Astrocyte (in vitro differentiated cells and primary cell): ENCODE measurements at regions not wholly inside any gene's neighbourhood (a gene's known extent, or its start where the extent isn't known, plus 50 kb on each side); places are given as distances from the start of the nearest gene placed in this dataset.
"Not testable (repeated sequence)": the region's sequence is repeated elsewhere in the genome, so short reads cannot be mapped to it uniquely, and the experiment has no call there.

Experiments used
- DNase-seq: peaks from one replicate; pipeline ENCODE4 v3.0.0-alpha.2; 2010; ENCODE audit warnings: low read depth
- FAIRE-seq: peaks from 2 replicates; lab custom pipeline; 2011; peaks lifted over from hg19 to GRCh38; lab: Jason Lieb, UNC
- H2AFZ ChIP-seq: 2 replicates; pipeline ENCODE4 v1.6.0; 2012; ENCODE audit warnings: low read depth, low read length, inconsistent platforms
- H3K27ac ChIP-seq: 2 replicates; pipeline ENCODE4 v1.5.1; 2011; ENCODE audit warnings: low read depth, low read length, inconsistent platforms
- H3K27me3 ChIP-seq: 2 replicates; pipeline ENCODE4 v1.6.0; 2011; ENCODE audit warnings: low read length, inconsistent platforms; ENCODE audit not compliant: insufficient read depth
- H3K36me3 ChIP-seq: 2 replicates; pipeline ENCODE4 v1.5.1; 2011; ENCODE audit warnings: low read length, inconsistent platforms; ENCODE audit not compliant: insufficient read depth
- H3K4me1 ChIP-seq: 2 replicates; pipeline ENCODE4 v1.5.1; 2011; ENCODE audit warnings: low read length, inconsistent platforms; ENCODE audit not compliant: insufficient read depth
- H3K4me2 ChIP-seq: 2 replicates; pipeline ENCODE4 v1.6.0; 2012; ENCODE audit warnings: low read length, inconsistent platforms
- H3K4me3 ChIP-seq: 2 replicates; pipeline ENCODE4 v1.5.1; 2011; ENCODE audit warnings: low read depth, mild to moderate bottlenecking, low read length, inconsistent platforms; ENCODE audit not compliant: insufficient read depth
- H3K79me2 ChIP-seq: 2 replicates; pipeline ENCODE4 v1.6.0; 2012; ENCODE audit warnings: mild to moderate bottlenecking, low read length, inconsistent platforms; ENCODE audit not compliant: insufficient read depth
- H3K9ac ChIP-seq: 2 replicates; pipeline ENCODE4 v1.6.0; 2012; ENCODE audit warnings: mild to moderate bottlenecking, low read length, inconsistent platforms
- H3K9me3 ChIP-seq: 2 replicates; pipeline ENCODE4 v1.5.1; 2012; ENCODE audit warnings: low read depth, mild to moderate bottlenecking, low read length, inconsistent platforms; ENCODE audit not compliant: insufficient read depth
- H4K20me1 ChIP-seq: 2 replicates; pipeline ENCODE4 v1.6.0; 2012; ENCODE audit warnings: low read length, inconsistent platforms; ENCODE audit not compliant: insufficient read depth
- H3K27ac Mint-ChIP-seq: one replicate; pipeline ENCODE4 v1.8.0; 2021; ENCODE audit warnings: mild to moderate bottlenecking, mixed read lengths; ENCODE audit not compliant: unreplicated experiment
- H3K27me3 Mint-ChIP-seq: one replicate; pipeline ENCODE4 v1.8.0; 2021; ENCODE audit warnings: low read depth, mixed read lengths; ENCODE audit not compliant: unreplicated experiment
- H3K36me3 Mint-ChIP-seq: one replicate; pipeline ENCODE4 v1.8.0; 2021; ENCODE audit warnings: low read depth, mixed read lengths; ENCODE audit not compliant: unreplicated experiment
- H3K4me1 Mint-ChIP-seq: one replicate; pipeline ENCODE4 v1.8.0; 2021; ENCODE audit warnings: low read depth, mixed read lengths; ENCODE audit not compliant: unreplicated experiment
- H3K4me3 Mint-ChIP-seq: one replicate; pipeline ENCODE4 v1.8.0; 2021; ENCODE audit warnings: mild to moderate bottlenecking, moderate library complexity, mixed read lengths; ENCODE audit not compliant: unreplicated experiment
- H3K9me3 Mint-ChIP-seq: one replicate; pipeline ENCODE4 v1.8.0; 2021; ENCODE audit warnings: mild to moderate bottlenecking, mixed read lengths; ENCODE audit not compliant: unreplicated experiment
- EZH2 ChIP-seq: IDR thresholded peaks from 2 replicates; pipeline ENCODE4 v1.6.1; 2012; ENCODE audit warnings: mild to moderate bottlenecking, low read length, inconsistent platforms; ENCODE audit not compliant: insufficient read depth
- TF ChIP-seq, protein P1 (sequence below): IDR thresholded peaks from 2 replicates; pipeline ENCODE4 v1.5.1; 2011; ENCODE audit warnings: low read depth, mild to moderate bottlenecking, inconsistent platforms, low read length, moderate library complexity; ENCODE audit not compliant: insufficient read depth

DNA sequence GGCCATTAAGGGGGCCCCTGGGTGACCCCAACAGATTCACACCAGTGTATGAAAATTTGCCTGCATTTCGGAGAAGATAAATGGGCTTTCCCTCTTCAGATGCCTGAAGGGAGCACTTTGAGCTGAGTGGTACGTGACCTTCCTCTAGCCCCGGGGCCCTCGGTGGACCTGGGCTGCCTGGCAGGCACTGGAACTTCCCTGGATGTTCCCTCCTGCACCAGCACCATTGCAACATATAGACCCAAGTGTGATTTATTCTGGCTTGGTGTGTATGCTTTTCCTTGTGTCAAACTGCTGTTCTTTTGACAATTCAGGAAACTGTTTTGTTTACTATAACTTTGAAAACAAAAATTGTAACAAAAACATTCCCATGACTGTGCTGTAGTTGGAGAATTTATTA, 93.8 kb downstream of the TNFRSF13B start:
- Histone ChIP-seq H3K4me2 (no peak overlapping the region), H3K4me1 (no peaks in the 10 kb centered on the region), H3K27me3 (no peaks in the 10 kb centered on the region), H4K20me1 (no peaks in the 10 kb centered on the region), H3K79me2 (no peaks in the 10 kb centered on the region), H2AFZ (no peak overlapping the region), H3K36me3 (no peaks in the 10 kb centered on the region), H3K9me3 (no peaks in the 10 kb centered on the region), H3K27ac (no peak overlapping the region), H3K9ac (no peak overlapping the region), H3K4me3 (no peak overlapping the region)
- H3K27me3 Mint-ChIP-seq: peaks cover 21% of the 10 kb centered on the region
- DNase-seq: no peak
- peak overlapping the region; percentile 12 for H3K27ac Mint-ChIP-seq
- FAIRE-seq: no peak
- TF ChIP-seq, protein P1, sequence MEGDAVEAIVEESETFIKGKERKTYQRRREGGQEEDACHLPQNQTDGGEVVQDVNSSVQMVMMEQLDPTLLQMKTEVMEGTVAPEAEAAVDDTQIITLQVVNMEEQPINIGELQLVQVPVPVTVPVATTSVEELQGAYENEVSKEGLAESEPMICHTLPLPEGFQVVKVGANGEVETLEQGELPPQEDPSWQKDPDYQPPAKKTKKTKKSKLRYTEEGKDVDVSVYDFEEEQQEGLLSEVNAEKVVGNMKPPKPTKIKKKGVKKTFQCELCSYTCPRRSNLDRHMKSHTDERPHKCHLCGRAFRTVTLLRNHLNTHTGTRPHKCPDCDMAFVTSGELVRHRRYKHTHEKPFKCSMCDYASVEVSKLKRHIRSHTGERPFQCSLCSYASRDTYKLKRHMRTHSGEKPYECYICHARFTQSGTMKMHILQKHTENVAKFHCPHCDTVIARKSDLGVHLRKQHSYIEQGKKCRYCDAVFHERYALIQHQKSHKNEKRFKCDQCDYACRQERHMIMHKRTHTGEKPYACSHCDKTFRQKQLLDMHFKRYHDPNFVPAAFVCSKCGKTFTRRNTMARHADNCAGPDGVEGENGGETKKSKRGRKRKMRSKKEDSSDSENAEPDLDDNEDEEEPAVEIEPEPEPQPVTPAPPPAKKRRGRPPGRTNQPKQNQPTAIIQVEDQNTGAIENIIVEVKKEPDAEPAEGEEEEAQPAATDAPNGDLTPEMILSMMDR: no peak
- no peak for TF ChIP-seq EZH2
- no peak overlapping the region for H3K4me3 Mint-ChIP-seq
- peaks cover 1% of the 10 kb centered on the region for H3K36me3 Mint-ChIP-seq
- no peaks in the 10 kb centered on the region for H3K4me1 Mint-ChIP-seq
- H3K9me3 Mint-ChIP-seq: peaks cover 5% of the 10 kb centered on the region

DNA sequence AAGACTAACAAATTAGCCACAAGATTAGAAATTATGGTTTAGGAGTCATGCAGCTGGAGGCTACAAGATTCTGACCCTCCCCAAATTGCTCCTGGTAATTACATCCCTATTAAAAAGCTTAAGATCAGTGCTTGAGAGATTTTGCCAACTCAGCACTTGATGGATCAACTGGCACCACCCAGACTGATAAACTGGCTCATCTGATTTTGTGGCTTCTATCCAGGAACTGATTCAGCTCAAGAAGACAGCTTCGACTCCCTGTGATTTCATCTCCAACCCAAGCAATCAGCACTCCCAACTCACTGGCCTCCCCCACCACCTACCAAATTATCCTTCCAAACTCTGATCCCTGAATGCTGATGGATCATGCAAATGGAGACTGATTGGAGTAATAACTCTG, 94.8 kb downstream of the TNFRSF13B start:
- no peaks in the 10 kb centered on the region for H3K79me2 ChIP-seq
- H3K9me3 ChIP-seq: no peaks in the 10 kb centered on the region
- FAIRE-seq (no peak), DNase-seq (no peak)
- TF ChIP-seq EZH2: no peak
- TF ChIP-seq, protein P1: no peak
- H3K4me3 Mint-ChIP-seq: no peak overlapping the region
- no peaks in the 10 kb centered on the region for H3K4me1 Mint-ChIP-seq
- no peak overlapping the region for H3K9ac ChIP-seq
- peaks cover 5% of the 10 kb centered on the region for H3K9me3 Mint-ChIP-seq
- no peaks in the 10 kb centered on the region for H3K4me1 ChIP-seq
- no peaks in the 10 kb centered on the region for H4K20me1 ChIP-seq
- no peaks in the 10 kb centered on the region for H3K36me3 ChIP-seq
- no peak overlapping the region for H3K4me3 ChIP-seq
- H3K27me3 Mint-ChIP-seq: peaks cover 21% of the 10 kb centered on the region
- no peak overlapping the region for H3K27ac Mint-ChIP-seq
- no peaks in the 10 kb centered on the region for H3K27me3 ChIP-seq
- no peak overlapping the region for H3K4me2 ChIP-seq
- no peak overlapping the region for H2AFZ ChIP-seq
- no peak overlapping the region for H3K27ac ChIP-seq
- peaks cover 1% of the 10 kb centered on the region for H3K36me3 Mint-ChIP-seq

DNA sequence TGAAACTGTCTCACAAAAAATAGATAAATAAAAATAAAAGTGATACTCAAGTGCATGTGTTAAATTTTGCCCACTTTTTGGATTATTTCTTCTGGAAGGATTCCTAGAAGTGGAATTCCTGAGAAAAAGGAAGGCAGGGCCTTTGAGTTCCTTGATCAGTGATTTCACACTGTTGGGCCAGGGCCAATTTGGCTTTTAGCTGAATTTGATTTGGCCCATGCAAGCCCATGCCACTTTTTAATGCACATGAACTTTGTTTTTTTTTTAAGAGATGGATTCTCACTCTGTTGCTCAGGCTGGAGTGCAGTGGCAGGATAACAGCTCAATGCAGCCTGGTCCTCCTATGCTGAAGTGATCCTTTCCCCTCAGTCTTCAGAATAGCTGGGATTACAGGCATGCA, 96.3 kb downstream of the TNFRSF13B start:
- no peaks in the 10 kb centered on the region for H3K27me3 ChIP-seq
- Mint-ChIP-seq H3K27me3 (peaks cover 28% of the 10 kb centered on the region), H3K27ac (no peak overlapping the region), H3K9me3 (peaks cover 5% of the 10 kb centered on the region), H3K36me3 (peaks cover 1% of the 10 kb centered on the region), H3K4me1 (no peaks in the 10 kb centered on the region), H3K4me3 (no peak overlapping the region)
- no peak for TF ChIP-seq EZH2
- no peak for DNase-seq
- H3K9me3 ChIP-seq: no peaks in the 10 kb centered on the region
- no peak overlapping the region for H3K27ac ChIP-seq
- H3K9ac ChIP-seq: no peak overlapping the region
- H3K4me1 ChIP-seq: no peaks in the 10 kb centered on the region
- H3K79me2 ChIP-seq: no peaks in the 10 kb centered on the region
- H2AFZ ChIP-seq: no peak overlapping the region
- no peak overlapping the region for H3K4me2 ChIP-seq
- H3K4me3 ChIP-seq: no peak overlapping the region
- no peaks in the 10 kb centered on the region for H3K36me3 ChIP-seq
- no peak for FAIRE-seq
- no peaks in the 10 kb centered on the region for H4K20me1 ChIP-seq

DNA sequence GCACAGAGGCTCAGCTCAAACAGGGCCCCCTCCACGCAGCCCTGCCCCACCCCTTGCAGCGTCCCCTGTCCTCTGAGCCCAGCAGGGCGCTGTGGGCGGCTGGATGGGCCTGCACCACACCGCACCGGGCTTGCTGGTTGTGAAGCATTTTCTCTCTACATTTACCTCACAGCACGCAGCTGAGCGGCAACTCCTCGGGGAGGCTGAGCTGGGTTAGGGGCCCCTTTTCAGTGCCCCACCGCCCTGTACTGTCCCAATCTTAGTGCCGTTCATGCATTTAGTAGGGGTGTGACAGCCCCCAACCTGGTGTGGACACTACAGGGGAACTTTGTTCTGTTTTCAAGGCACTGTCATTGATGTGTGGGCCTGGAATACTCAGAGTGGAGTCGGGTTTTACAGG, 97.7 kb downstream of the TNFRSF13B start:
- H3K27me3 ChIP-seq, H3K4me1 Mint-ChIP-seq, H3K4me2 ChIP-seq, H3K4me3 Mint-ChIP-seq, H3K9me3 ChIP-seq, H3K27ac Mint-ChIP-seq, H3K9me3 Mint-ChIP-seq, H3K9ac ChIP-seq, H3K79me2 ChIP-seq, H3K4me1 ChIP-seq, FAIRE-seq, DNase-seq, H3K27ac ChIP-seq, H3K36me3 Mint-ChIP-seq, H4K20me1 ChIP-seq, H3K4me3 ChIP-seq, H3K36me3 ChIP-seq, H2AFZ ChIP-seq: not testable (repeated sequence)
- peaks cover 33% of the 10 kb centered on the region for H3K27me3 Mint-ChIP-seq
